HUES6 (cell line): ENCODE measurements at regions not wholly inside any gene's neighbourhood (a gene's known extent, or its start where the extent isn't known, plus 50 kb on each side); places are given as distances from the start of the nearest gene placed in this dataset.

Source experiments
- H3K27ac ChIP-seq: 2 replicates; pipeline ENCODE4 v1.7.0; 2013; ENCODE audit warnings: low read depth, mild to moderate bottlenecking, low read length, inconsistent platforms
- H3K27me3 ChIP-seq: 2 replicates; pipeline ENCODE4 v1.6.1; 2013; ENCODE audit warnings: low read length; ENCODE audit not compliant: control insufficient read depth, insufficient read depth
- H3K36me3 ChIP-seq: 2 replicates; pipeline ENCODE4 v1.6.1; 2013; ENCODE audit warnings: low read length; ENCODE audit not compliant: control insufficient read depth, insufficient read depth
- H3K4me1 ChIP-seq: 2 replicates; pipeline ENCODE4 v1.6.1; 2013; ENCODE audit warnings: low read length; ENCODE audit not compliant: control insufficient read depth, insufficient read depth
- H3K4me3 ChIP-seq: 2 replicates; pipeline ENCODE4 v1.5.1; 2013; ENCODE audit warnings: low read depth, low read length
- H3K9ac ChIP-seq: one replicate; pipeline ENCODE4 v1.6.1; 2013; ENCODE audit warnings: mild to moderate bottlenecking, low read length
- H3K9me3 ChIP-seq: 2 replicates; pipeline ENCODE4 v1.6.1; 2013; ENCODE audit warnings: low read depth, low read length; ENCODE audit not compliant: control insufficient read depth, insufficient read depth

GRCh38 chr11:41970681-41971080 is 511.2 kb upstream of the LRRC4C start:
- H3K27ac ChIP-seq, result no peak overlapping the region
- H3K9me3 ChIP-seq, result no peaks in the 10 kb centered on the region
- no peak overlapping the region for H3K4me3 ChIP-seq
- H3K9ac ChIP-seq, result no peak overlapping the region
- no peaks in the 10 kb centered on the region for H3K4me1 ChIP-seq
- H3K27me3 ChIP-seq, result no peaks in the 10 kb centered on the region
- H3K36me3 ChIP-seq, result no peaks in the 10 kb centered on the region

GRCh38 chr11:41971592-41971991 is 512.1 kb upstream of the LRRC4C start:
- H3K4me1 ChIP-seq, result no peaks in the 10 kb centered on the region
- H3K9ac ChIP-seq, result no peak overlapping the region
- H3K36me3 ChIP-seq, result no peaks in the 10 kb centered on the region
- no peaks in the 10 kb centered on the region for H3K27me3 ChIP-seq
- H3K4me3 ChIP-seq, result no peak overlapping the region
- H3K9me3 ChIP-seq, result no peaks in the 10 kb centered on the region
- H3K27ac ChIP-seq, result no peak overlapping the region

- H3K27ac ChIP-seq, result no peak overlapping the region
- no peaks in the 10 kb centered on the region for H3K27me3 ChIP-seq
- H3K9ac ChIP-seq, result no peak overlapping the region
- no peak overlapping the region for H3K4me3 ChIP-seq
- H3K36me3 ChIP-seq, result no peaks in the 10 kb centered on the region
- no peaks in the 10 kb centered on the region for H3K9me3 ChIP-seq
- no peaks in the 10 kb centered on the region for H3K4me1 ChIP-seq
These were observed 519.5 kb upstream of the LRRC4C start for GRCh38 chr11:41978945-41979344.

GRCh38 chr11:41980741-41981140 is 521.3 kb upstream of the LRRC4C start:
- Histone ChIP-seq H3K9ac (no peak overlapping the region), H3K4me3 (no peak overlapping the region), H3K9me3 (no peaks in the 10 kb centered on the region), H3K27me3 (no peaks in the 10 kb centered on the region), H3K36me3 (no peaks in the 10 kb centered on the region), H3K27ac (no peak overlapping the region), H3K4me1 (no peaks in the 10 kb centered on the region)

- no peaks in the 10 kb centered on the region for H3K4me1 ChIP-seq
- H3K9me3 ChIP-seq, result no peaks in the 10 kb centered on the region
- H3K4me3 ChIP-seq, result no peak overlapping the region
- H3K9ac ChIP-seq, result no peak overlapping the region
- H3K27me3 ChIP-seq, result no peaks in the 10 kb centered on the region
- no peak overlapping the region for H3K27ac ChIP-seq
- H3K36me3 ChIP-seq, result no peaks in the 10 kb centered on the region
These were observed 522.8 kb upstream of the LRRC4C start for GRCh38 chr11:41982276-41982675.

GRCh38 chr11:41982975-41983374 is 523.5 kb upstream of the LRRC4C start:
- Histone ChIP-seq H3K9ac (no peak overlapping the region), H3K27ac (no peak overlapping the region), H3K4me3 (no peak overlapping the region), H3K9me3 (no peaks in the 10 kb centered on the region), H3K36me3 (no peaks in the 10 kb centered on the region), H3K4me1 (no peaks in the 10 kb centered on the region), H3K27me3 (no peaks in the 10 kb centered on the region)

- Histone ChIP-seq H3K36me3 (no peaks in the 10 kb centered on the region), H3K9ac (no peak overlapping the region), H3K4me3 (no peak overlapping the region), H3K27me3 (no peaks in the 10 kb centered on the region), H3K27ac (no peak overlapping the region), H3K9me3 (no peaks in the 10 kb centered on the region), H3K4me1 (no peaks in the 10 kb centered on the region)
These were observed 524.0 kb upstream of the LRRC4C start for GRCh38 chr11:41983475-41983874.

GRCh38 chr11:41984023-41984422 is 524.6 kb upstream of the LRRC4C start:
- Histone ChIP-seq H3K27ac (no peak overlapping the region), H3K9me3 (no peaks in the 10 kb centered on the region), H3K4me3 (no peak overlapping the region), H3K4me1 (no peaks in the 10 kb centered on the region), H3K9ac (no peak overlapping the region), H3K27me3 (no peaks in the 10 kb centered on the region), H3K36me3 (no peaks in the 10 kb centered on the region)

GRCh38 chr11:41985799-41986198 is 526.3 kb upstream of the LRRC4C start:
- Histone ChIP-seq H3K9ac (no peak overlapping the region), H3K4me3 (no peak overlapping the region), H3K36me3 (no peaks in the 10 kb centered on the region), H3K9me3 (no peaks in the 10 kb centered on the region), H3K27ac (no peak overlapping the region), H3K27me3 (no peaks in the 10 kb centered on the region), H3K4me1 (no peaks in the 10 kb centered on the region)

GRCh38 chr11:41988951-41989572 is 529.6 kb upstream of the LRRC4C start:
- H3K4me1 ChIP-seq, result no peaks in the 10 kb centered on the region
- H3K36me3 ChIP-seq, result no peaks in the 10 kb centered on the region
- no peak overlapping the region for H3K9ac ChIP-seq
- no peak overlapping the region for H3K27ac ChIP-seq
- no peaks in the 10 kb centered on the region for H3K9me3 ChIP-seq
- H3K4me3 ChIP-seq, result no peak overlapping the region
- no peaks in the 10 kb centered on the region for H3K27me3 ChIP-seq

GRCh38 chr11:41989823-41990380 is 530.5 kb upstream of the LRRC4C start:
- no peaks in the 10 kb centered on the region for H3K4me1 ChIP-seq
- H3K27me3 ChIP-seq, result no peaks in the 10 kb centered on the region
- H3K9me3 ChIP-seq, result no peaks in the 10 kb centered on the region
- no peaks in the 10 kb centered on the region for H3K36me3 ChIP-seq
- H3K27ac ChIP-seq, result no peak overlapping the region
- no peak overlapping the region for H3K9ac ChIP-seq
- no peak overlapping the region for H3K4me3 ChIP-seq
